Prostate gland (tissue), 2 donors: ENCODE measurements at regions not wholly inside any gene's neighbourhood (a gene's known extent, or its start where the extent isn't known, plus 50 kb on each side); places are given as distances from the start of the nearest gene placed in this dataset.

Experiments used
- DNase-seq: peaks from one replicate; pipeline ENCODE4 v3.0.0-alpha.2; 2019; ENCODE audit warnings: low spot score
- H3K27ac ChIP-seq, 2 donors: fragments of 200-600 bp; sonication (generic); 2 replicates each; pipeline ENCODE4 v1.5.1; 2017 to 2019
- H3K27me3 ChIP-seq: fragments of 200-600 bp; sonication (generic); replicated peaks from 2 replicates; pipeline ENCODE4 v1.5.1; 2019; ENCODE audit not compliant: insufficient read depth
- H3K36me3 ChIP-seq, 2 donors: fragments of 200-600 bp; sonication (generic); 1 replicate in 1 of 2; 2 replicates in 1 of 2; pipeline versions ENCODE4 v1.5.1 to v1.8.1; 2017 to 2019
- H3K4me1 ChIP-seq: fragments of 200-600 bp; sonication (generic); replicated peaks from 2 replicates; pipeline ENCODE4 v1.5.1; 2019
- H3K4me3 ChIP-seq, 2 donors: fragments of 200-600 bp; sonication (generic); 2 replicates each; pipeline ENCODE4 v1.5.1; 2017 to 2019
- H3K9me3 ChIP-seq: fragments of 200-600 bp; sonication (generic); 2 replicates; pipeline ENCODE4 v1.5.1; 2017
- CTCF ChIP-seq, 4 experiments: fragments of 200-600 bp in 2 of 4; fragments of 450-650 bp in 2 of 4; sonication (generic) in 2 of 4; IDR thresholded peaks; 1 replicate in 3 of 4; 2 replicates in 1 of 4; pipeline ENCODE4 v1.5.1; 2016 to 2019; ENCODE audit warnings: antibody characterized with exemption in 4 of 4, mild to moderate bottlenecking in 2 of 4, moderate library complexity in 2 of 4
- POLR2A ChIP-seq: fragments of 450-650 bp; IDR thresholded peaks from one replicate; pipeline ENCODE4 v1.6.1; 2016; ENCODE audit warnings: antibody characterized with exemption, mild to moderate bottlenecking
- POLR2AphosphoS5 ChIP-seq: sonication (generic); formaldehyde crosslinking; IDR thresholded peaks from one replicate; pipeline ENCODE4 v1.6.1; 2017; ENCODE audit warnings: antibody characterized with exemption
- WGBS: methylation state at CpG from one replicate; pipeline ENCODE4 v1.1.5; 2018; 5-methylcytosine and 5-hydroxymethylcytosine counted together
- intact Hi-C: fragments of 100-400 bp; cut with DNase I; formaldehyde crosslinking; loops from one replicate; pipeline ENCODE4 v1.14.2; 2022

- Histone ChIP-seq H3K4me1 (no peaks in the 10 kb centered on the region), H3K36me3 (no peaks in the 10 kb centered on the region), H3K27ac (no peak overlapping the region), H3K9me3 (no peaks in the 10 kb centered on the region), H3K27me3 (no peaks in the 10 kb centered on the region), H3K4me3 (no peak overlapping the region)
- DNase-seq, result no peak
- TF ChIP-seq POLR2A (no peak), POLR2AphosphoS5 (no peak), CTCF (IDR thresholded peaks at IDR 0.05) (no peak)
- WGBS, result 40% methylated on average over 6 of the region's 6 CpGs
- intact Hi-C loops, result no loop called here
Measured at GRCh38 chr2:41040782-41041520, 589.1 kb upstream of the SLC8A1 start.

- no peaks in the 10 kb centered on the region for H3K9me3 ChIP-seq
Measured at GRCh38 chr2:41042343-41042742, 590.5 kb upstream of the SLC8A1 start.

GRCh38 chr2:41061356-41061755, 609.5 kb upstream of the SLC8A1 start:
- Histone ChIP-seq H3K27me3 (no peaks in the 10 kb centered on the region), H3K27ac (no peak overlapping the region), H3K9me3 (no peaks in the 10 kb centered on the region), H3K36me3 (no peaks in the 10 kb centered on the region), H3K4me1 (no peaks in the 10 kb centered on the region), H3K4me3 (no peak overlapping the region)
- no peak for TF ChIP-seq POLR2A
- no peak for TF ChIP-seq POLR2AphosphoS5
- TF ChIP-seq CTCF (IDR thresholded peaks at IDR 0.05), result no peak
- intact Hi-C loops, result no loop called here
- no peak for DNase-seq

More at GRCh38 chr2:41042343-41042742, 590.5 kb upstream of the SLC8A1 start:
- H3K27ac ChIP-seq, result no peak overlapping the region
- H3K4me3 ChIP-seq, result no peak overlapping the region
- H3K36me3 ChIP-seq, result no peaks in the 10 kb centered on the region
- intact Hi-C loops, result no loop called here
- H3K4me1 ChIP-seq, result no peaks in the 10 kb centered on the region
- no peak for DNase-seq
- no peaks in the 10 kb centered on the region for H3K27me3 ChIP-seq
- TF ChIP-seq POLR2AphosphoS5 (no peak), CTCF (IDR thresholded peaks at IDR 0.05) (no peak), POLR2A (no peak)

GRCh38 chr2:41062336-41062735, 610.4 kb upstream of the SLC8A1 start:
- Histone ChIP-seq H3K4me1 (no peaks in the 10 kb centered on the region), H3K4me3 (no peak overlapping the region), H3K27me3 (no peaks in the 10 kb centered on the region), H3K9me3 (no peaks in the 10 kb centered on the region), H3K27ac (no peak overlapping the region), H3K36me3 (no peaks in the 10 kb centered on the region)
- 93% methylated on average over 1 of the region's 1 CpG for WGBS
- intact Hi-C loops, result no loop called here
- DNase-seq, result no peak
- TF ChIP-seq POLR2A, result no peak
- no peak for TF ChIP-seq POLR2AphosphoS5
- no peak for TF ChIP-seq CTCF (IDR thresholded peaks at IDR 0.05)

- 69% methylated on average over 2 of the region's 2 CpGs for WGBS
- no peak for DNase-seq
- H3K27ac ChIP-seq, result no peak overlapping the region
- TF ChIP-seq POLR2A, result no peak
- TF ChIP-seq POLR2AphosphoS5, result no peak
- no peak for TF ChIP-seq CTCF (IDR thresholded peaks at IDR 0.05)
- H3K27me3 ChIP-seq, result no peaks in the 10 kb centered on the region
- H3K4me3 ChIP-seq, result no peak overlapping the region
- H3K9me3 ChIP-seq, result no peaks in the 10 kb centered on the region
- no peaks in the 10 kb centered on the region for H3K4me1 ChIP-seq
- intact Hi-C loops, result no loop called here
- H3K36me3 ChIP-seq, result no peaks in the 10 kb centered on the region
Measured at GRCh38 chr2:41066168-41066567, 614.3 kb upstream of the SLC8A1 start.
